ENCODE measurements at regions not wholly inside any gene's neighbourhood (a gene's known extent, or its start where the extent isn't known, plus 50 kb on each side); places are given as distances from the start of the nearest gene placed in this dataset.

GRCh38 chr9:121582641-121583040 is 68.8 kb upstream of the DAB2IP start:
- TF ChIP-seq CTCF (IDR thresholded peaks at IDR 0.05; ENCODE audit: low read depth, low read length): no peak
- H3K4me3 ChIP-seq (ENCODE audit: low read depth, low read length): no peak overlapping the region

GRCh38 chr9:121584421-121584820 is 67.0 kb upstream of the DAB2IP start:
- no peak for TF ChIP-seq CTCF (IDR thresholded peaks at IDR 0.05; ENCODE audit: low read depth, low read length)
- H3K4me3 ChIP-seq (ENCODE audit: low read depth, low read length): no peak overlapping the region

- no peak overlapping the region for H3K4me3 ChIP-seq (ENCODE audit: low read depth, low read length)
- no peak for TF ChIP-seq CTCF (IDR thresholded peaks at IDR 0.05; ENCODE audit: low read depth, low read length)
These were observed 63.6 kb upstream of the DAB2IP start for GRCh38 chr9:121587863-121588262.

GRCh38 chr9:121589986-121590385 is 61.4 kb upstream of the DAB2IP start:
- no peak for TF ChIP-seq CTCF (IDR thresholded peaks at IDR 0.05; ENCODE audit: low read depth, low read length)

GRCh38 chr9:121592265-121592664 is 59.2 kb upstream of the DAB2IP start:
- no peak overlapping the region for H3K4me3 ChIP-seq (ENCODE audit: low read depth, low read length)
- no peak for TF ChIP-seq CTCF (IDR thresholded peaks at IDR 0.05; ENCODE audit: low read depth, low read length)

More at GRCh38 chr9:121589986-121590385, 61.4 kb upstream of the DAB2IP start:
- H3K4me3 ChIP-seq (ENCODE audit: low read depth, low read length): no peak overlapping the region

GRCh38 chr9:121593066-121593465 is 58.4 kb upstream of the DAB2IP start:
- H3K4me3 ChIP-seq (ENCODE audit: low read depth, low read length): no peak overlapping the region
- TF ChIP-seq CTCF (IDR thresholded peaks at IDR 0.05; ENCODE audit: low read depth, low read length): no peak

GRCh38 chr9:121596515-121596914 is 54.9 kb upstream of the DAB2IP start:
- no peak for TF ChIP-seq CTCF (IDR thresholded peaks at IDR 0.05; ENCODE audit: low read depth, low read length)
- H3K4me3 ChIP-seq (ENCODE audit: low read depth, low read length): no peak overlapping the region

Data from WI38 (cell line).